Activated CD4-positive, CD25-positive, alpha-beta regulatory T cell (primary cell): ENCODE measurements at regions not wholly inside any gene's neighbourhood (a gene's known extent, or its start where the extent isn't known, plus 50 kb on each side); places are given as distances from the start of the nearest gene placed in this dataset.

Experiments
- DNase-seq, 4 experiments: peaks; one replicate each; lab custom pipeline; 2025; lab: John Stamatoyannopoulos, UW

DNA sequence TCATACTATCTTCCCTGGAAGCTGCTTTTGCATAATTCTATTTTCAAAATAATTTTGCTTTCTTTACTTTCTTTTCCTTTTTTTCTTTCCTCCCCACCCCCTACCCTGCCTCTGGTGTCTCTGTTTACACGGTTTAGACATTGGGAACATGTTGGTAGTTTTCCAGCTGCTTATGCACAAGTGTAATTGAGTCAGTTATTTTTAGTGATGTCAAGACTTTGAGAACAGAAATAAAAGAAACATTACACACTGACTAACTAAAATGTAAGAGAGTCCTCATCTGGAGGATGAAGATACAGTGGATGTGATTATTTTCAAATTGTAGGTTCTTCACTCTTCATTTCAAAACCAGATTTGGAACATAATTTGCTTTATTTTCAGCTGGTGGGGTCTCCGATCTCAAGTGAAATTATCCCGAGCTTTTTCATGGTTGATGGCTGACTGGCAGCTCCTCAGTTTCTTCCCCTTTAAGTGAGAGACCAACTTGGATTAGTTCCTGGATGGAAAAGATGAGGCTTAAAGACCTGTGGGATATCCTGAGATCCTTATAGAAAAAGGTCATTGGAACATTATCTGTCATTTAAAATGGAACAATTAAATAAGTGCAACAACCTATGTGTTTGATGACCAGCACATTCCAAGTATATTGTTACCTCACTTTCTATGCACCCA lies 154.4 kb upstream of the ZNF462 start:
- DNase-seq = no peak

DNA sequence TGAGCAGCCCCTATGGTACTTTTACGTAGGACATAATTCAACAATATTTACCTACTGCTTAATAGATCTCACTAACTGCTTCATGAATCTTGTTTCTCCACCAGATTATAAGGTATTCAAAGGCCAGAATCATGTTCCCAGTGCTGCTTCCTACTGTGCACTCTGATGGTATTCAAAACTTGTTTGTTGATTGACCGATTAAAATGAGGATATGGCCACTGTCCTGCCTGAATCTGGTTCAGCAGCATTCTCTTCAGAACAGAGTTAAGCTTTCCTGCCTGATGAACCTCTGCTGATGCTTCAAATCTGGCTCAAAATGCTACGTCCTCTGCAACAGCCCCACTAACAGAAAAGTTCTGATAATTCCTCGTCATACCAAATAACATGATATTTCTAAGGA lies 150.7 kb upstream of the ZNF462 start:
- DNase-seq = no peak

DNA sequence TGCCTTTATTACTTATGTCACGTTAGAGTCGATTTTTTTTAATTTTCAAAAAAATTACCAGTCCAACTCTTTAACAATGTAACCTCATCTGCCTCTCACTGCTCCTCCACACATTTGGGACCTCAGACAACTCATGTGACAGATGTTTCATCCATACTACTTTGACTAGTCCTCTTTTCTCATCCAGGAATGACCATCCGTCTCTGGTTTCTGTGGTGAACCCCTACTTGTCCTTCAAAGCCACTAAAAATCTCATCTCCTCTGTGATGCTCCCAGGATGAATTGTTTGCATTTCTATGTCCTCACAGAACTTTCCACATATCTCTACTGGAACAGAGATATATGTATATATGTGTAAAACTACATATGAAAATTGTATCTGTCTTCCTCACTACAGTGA lies 149.8 kb upstream of the ZNF462 start:
- DNase-seq = no peak

DNA sequence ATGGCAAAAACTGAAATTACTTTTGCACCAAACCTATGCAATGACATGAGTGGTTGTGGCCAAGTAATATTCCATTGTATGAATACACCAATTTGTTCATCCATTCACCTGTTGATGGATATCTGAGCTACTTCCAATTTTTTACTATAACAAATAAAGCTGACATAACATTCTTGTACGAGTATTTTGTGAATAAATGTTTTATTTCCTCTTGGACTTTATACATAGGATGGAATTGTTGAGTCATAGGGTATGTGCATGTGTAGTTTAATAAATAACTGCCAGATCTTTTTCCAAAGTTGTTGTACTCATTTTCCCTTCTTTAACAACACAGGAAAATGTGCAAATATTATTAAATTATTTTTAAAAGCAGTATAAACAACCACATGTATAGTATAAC lies 146.1 kb upstream of the ZNF462 start:
- no peak for DNase-seq

GRCh38 chr9:106717686-106718085 lies 145.3 kb upstream of the ZNF462 start:
- no peak for DNase-seq

GRCh38 chr9:106718936-106719335 lies 144.0 kb upstream of the ZNF462 start:
- DNase-seq = no peak

DNA sequence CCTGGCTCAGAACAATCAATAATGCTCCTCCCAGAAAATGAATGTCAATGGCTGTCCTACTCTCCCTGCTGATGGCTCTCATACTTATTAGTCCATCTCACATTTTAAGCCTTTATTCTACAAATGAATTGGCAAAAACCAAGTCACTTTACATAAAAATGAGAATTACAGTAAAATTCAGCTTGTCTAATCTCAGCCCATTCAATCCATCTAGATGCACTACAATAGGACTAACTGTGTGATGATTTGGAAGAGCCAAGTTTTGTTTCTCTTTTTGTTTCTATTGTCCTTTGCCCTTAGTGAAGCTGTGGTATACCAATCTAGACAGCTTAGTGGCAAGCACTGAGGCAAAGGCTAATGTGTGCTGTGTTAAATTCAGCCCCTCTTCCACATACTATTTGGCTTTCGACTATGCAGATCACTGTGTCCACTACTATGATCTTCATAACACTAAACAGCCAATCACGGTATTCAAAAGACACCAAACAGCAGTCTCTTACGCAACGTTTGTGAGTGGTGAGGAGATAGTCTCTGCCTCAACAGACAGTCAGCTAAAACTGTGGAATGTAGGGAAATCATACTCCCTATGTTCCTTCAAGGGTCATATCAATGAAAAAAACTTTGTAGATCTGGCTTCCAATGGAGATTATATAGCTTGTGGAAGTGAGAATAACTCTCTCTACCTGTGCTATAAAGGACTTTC lies 140.8 kb upstream of the ZNF462 start:
- DNase-seq = no peak

DNA sequence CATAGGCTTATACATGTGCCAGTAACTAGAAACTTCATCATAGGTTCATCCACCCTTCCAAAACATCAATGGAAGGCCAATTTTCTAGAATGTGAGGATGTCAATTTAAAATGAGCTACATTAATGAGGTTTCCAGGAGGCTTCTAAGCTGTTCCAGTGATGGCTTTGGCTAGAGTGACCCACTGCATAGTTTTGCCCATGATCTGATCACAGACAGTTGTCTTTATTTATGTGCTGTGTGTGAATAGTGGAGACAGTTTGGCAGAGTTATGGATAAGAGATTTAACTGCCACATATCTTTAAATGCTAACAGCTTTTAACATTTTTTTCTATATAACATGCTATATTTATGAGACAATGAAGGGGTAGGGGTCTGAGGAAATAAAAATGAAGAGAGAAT lies 139.0 kb upstream of the ZNF462 start:
- no peak for DNase-seq

- DNase-seq = no peak
Measured at GRCh38 chr9:106724566-106724965, 138.4 kb upstream of the ZNF462 start.

GRCh38 chr9:106726070-106726815 lies 136.7 kb upstream of the ZNF462 start:
- no peak for DNase-seq

DNA sequence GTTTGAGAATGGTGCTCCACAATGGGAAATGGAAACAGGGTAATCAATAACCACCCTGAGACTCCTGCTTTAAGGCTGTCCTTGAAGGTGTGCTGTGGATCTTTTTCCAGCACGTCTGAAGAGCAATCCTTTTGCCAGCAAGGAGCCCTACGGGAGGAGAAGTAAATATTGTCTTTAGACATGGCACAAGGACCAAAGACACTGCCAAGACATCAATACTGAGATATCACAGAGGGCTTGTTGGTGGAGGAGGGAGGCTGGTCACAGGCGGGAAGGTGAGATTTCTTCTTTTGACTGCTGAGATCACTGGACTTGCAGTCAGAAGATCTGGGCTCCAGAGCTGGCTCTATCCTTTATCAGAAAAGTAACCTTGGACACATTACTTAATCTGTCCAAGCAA lies 135.0 kb upstream of the ZNF462 start:
- no peak for DNase-seq

- no peak for DNase-seq
Measured at GRCh38 chr9:106728860-106729259, 134.1 kb upstream of the ZNF462 start.

- DNase-seq = no peak
Measured at GRCh38 chr9:106731910-106732309, 131.1 kb upstream of the ZNF462 start.

DNA sequence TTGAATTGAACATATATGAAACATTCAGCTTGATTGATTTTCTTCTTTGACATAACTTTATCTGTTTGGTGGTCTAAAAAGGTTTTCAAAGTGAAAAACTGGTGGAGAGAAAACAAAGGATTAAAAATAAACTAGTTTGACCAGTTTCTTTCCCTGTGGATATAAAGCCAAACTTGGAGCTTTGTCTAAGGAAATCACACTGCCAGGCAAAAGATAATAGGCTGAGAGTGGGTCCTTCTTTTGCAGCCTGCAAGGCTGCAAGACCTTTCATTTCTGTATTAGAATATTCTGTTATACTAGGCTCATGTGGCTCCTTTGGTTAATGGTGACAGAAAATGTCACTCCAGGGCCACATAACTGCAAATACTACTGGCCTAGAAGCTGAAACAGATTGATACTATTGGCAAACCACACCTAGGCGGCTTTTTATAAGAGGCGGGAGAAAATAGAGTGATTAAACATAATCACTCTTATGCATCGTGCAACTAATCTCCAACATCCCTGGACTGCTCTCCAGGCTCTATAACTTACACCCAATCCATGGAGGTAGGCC lies 129.1 kb upstream of the ZNF462 start:
- no peak for DNase-seq

- DNase-seq = no peak
Measured at GRCh38 chr9:106737516-106737915, 125.5 kb upstream of the ZNF462 start.

DNA sequence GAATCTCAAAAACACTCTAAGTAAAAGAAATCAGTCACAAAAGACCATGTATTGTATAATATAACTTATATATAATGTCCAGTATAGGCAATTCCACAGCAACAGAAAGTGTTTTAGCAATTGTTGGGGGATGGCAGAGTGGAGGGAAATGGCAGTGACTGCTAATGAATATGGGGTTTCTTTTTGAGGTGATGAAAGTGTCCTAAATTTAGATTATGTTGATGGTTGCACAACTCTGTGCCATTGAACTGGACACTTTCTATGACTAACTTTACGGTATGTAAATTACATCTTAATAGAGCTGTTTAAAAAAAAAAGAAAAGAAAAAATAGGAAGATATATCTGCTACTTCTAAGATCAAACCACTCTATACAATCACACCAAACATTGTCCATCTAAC lies 124.9 kb upstream of the ZNF462 start:
- DNase-seq = no peak

DNA sequence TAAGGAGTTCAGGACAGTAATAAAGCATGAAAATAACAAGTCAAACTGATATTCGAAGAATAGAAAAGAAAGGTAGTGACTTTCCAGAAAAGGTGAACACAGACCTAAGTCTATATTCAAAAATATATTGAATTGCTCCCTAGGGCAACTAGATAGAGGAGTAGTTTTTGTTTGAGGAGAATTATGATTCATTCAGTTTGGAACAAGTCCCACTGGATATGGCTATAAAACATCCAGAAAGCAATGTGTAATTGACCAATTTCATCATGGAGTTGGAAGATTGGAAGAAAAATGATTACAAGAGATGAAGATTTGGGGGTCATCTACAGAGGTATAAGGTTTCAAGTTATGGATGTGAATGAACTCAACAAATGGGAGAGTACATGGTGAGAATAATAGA lies 117.5 kb upstream of the ZNF462 start:
- DNase-seq = no peak

DNA sequence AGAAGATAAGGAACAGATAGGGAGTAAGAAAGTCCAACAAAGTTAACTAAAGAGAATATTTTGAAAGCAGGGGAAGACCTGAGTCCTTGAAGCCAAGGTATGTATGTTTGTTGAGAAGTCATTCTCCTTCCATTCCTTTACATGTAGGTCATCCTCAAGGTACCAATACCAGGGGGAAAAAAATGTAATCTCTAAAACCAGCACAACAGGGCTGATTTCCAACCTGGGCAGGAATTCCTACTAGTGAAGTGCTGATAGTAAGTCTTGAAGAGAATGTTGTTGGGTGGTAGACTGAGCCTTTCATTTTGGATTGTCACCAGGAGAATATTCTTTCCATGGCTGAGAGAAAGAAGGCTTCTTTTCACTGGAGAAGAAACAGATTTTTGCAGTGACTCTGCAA lies 117.1 kb upstream of the ZNF462 start:
- no peak for DNase-seq

DNA sequence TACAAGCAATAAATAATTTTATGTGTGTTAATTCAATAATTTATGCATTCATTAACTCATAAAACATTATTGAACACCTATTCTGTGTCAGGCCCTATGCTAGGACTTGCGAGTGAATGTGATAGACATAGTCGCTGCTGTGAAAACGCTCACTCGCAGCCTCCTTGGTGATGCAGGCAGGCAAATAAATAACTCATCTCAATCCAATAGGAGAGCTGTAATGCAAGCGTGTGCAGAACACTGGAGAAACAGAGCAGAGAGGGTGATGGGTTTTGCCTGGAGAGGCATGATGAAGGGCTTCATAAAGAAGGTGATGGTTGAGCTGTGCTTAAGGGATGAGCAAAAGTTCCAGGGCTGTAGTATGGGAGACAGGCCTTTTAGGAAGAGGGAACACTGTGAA lies 111.3 kb upstream of the ZNF462 start:
- DNase-seq = no peak

- no peak for DNase-seq
Measured at GRCh38 chr9:106752581-106752980, 110.4 kb upstream of the ZNF462 start.

DNA sequence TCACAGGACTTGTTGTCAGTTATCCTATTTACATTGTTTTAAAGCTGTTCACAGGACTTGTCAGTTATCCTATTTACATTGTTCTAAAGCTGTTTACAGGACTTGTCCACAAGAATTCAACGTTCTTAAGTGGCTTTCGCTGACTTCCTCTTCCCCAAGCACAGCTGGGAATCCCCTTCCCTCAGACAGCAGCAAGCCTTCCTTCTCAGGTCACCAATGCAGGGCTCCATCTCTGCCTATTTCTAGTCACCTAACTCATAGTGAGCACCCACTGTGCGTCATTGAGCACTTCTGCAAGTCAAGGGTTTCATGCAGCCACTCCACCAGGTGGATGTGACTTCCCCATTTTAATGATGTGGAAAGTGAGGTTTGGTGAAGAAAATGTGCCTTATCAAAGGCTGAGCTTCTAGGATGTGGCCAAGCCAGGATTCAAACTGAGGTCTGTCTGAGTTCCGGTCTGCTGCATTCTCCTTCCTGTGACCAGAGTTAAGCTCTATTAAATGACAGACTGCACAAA lies 109.8 kb upstream of the ZNF462 start:
- no peak for DNase-seq

DNA sequence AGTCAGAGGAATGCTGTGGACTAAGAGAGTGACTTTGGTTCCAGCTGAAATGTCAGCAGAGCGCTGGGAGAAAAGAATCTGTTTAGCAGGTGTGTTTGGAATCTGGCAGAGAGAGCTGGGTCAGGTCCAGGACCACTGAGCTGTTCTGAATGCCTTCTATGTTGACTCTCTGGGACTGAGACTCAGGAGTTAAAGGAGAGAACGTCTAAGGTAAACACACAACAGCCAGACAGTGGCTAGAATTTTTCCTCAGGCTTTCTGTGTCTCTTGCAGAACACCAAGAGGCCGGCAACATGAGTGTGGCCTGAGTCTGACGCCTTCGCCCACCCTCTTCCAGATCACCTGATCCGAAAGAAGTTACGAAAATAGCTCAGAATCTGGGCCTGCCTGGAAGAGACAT lies 107.2 kb upstream of the ZNF462 start:
- DNase-seq = no peak

DNA sequence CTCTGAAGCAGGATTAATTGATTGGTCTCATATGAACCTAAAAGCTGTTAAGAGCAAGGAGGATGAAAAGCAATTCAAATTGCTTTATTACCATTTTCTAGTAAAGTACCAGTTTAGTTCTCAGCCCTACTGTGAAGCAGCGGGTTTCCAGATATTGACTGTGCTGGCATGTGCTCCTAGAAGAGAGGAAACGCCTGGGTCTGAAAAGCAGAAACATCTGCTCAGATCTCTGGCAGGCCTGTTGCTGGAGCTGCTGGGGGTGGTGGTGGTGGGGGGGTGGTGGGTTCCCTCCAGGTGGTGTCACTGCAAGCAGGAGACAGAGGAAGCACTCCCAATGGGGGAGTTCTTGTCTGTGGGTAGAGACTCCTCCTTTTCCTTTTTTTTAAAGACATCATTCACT lies 105.5 kb upstream of the ZNF462 start:
- no peak for DNase-seq
